ENCODE measurements at regions not wholly inside any gene's neighbourhood (a gene's known extent, or its start where the extent isn't known, plus 50 kb on each side); places are given as distances from the start of the nearest gene placed in this dataset.

GRCh38 chr3:184643442-184643841, 68.4 kb downstream of the MAGEF1 start:
- Histone ChIP-seq H3K27me3 (ENCODE audit: control insufficient read depth, insufficient read depth, low read length) (no peaks in the 10 kb centered on the region), H3K4me3 (ENCODE audit: low read length) (no peak overlapping the region), H3K4me1 (ENCODE audit: control insufficient read depth, insufficient read depth, low read length) (no peaks in the 10 kb centered on the region)

GRCh38 chr3:184642631-184643285, 69.1 kb downstream of the MAGEF1 start:
- Histone ChIP-seq H3K4me2 (ENCODE audit: low read length) (no peak overlapping the region), H3K27me3 (ENCODE audit: control insufficient read depth, insufficient read depth, low read length) (no peaks in the 10 kb centered on the region), H3K9me3 (replicated peaks; ENCODE audit: low read length) (no peaks in the 10 kb centered on the region), H3K9ac (ENCODE audit: low read depth, low read length) (no peak overlapping the region), H3K4me1 (ENCODE audit: control insufficient read depth, insufficient read depth, low read length) (no peaks in the 10 kb centered on the region), H3K4me3 (ENCODE audit: low read length) (no peak overlapping the region), H3K36me3 (ENCODE audit: insufficient read depth, low read length) (no peaks in the 10 kb centered on the region)

More at GRCh38 chr3:184643442-184643841, 68.4 kb downstream of the MAGEF1 start:
- Histone ChIP-seq H3K9me3 (replicated peaks; ENCODE audit: low read length) (no peaks in the 10 kb centered on the region), H3K9ac (ENCODE audit: low read depth, low read length) (no peak overlapping the region), H3K4me2 (ENCODE audit: low read length) (no peak overlapping the region), H3K36me3 (ENCODE audit: insufficient read depth, low read length) (no peaks in the 10 kb centered on the region)

DNA sequence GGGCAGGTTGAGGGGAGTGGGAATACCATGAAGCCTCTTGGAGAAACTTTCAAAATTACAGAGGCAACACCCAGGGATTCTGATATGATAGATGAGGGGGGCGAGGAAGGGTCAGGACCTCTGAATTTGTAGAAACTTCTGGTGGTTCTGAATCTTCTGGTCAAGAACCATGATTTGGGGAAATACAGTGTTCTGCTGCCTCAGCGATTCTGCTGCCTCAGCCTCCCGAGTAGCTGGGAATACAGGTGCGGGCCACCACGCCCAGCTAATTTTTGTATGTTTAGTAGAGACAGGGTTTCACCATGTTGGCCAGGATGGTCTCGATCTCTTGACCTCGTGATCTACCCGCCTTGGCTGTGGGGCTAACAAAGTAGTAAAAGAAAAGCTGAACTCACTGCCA, 70.4 kb downstream of the MAGEF1 start:
- no peaks in the 10 kb centered on the region for H3K9me3 ChIP-seq (replicated peaks; ENCODE audit: low read length)

GRCh38 chr3:184639351-184639750, 72.5 kb downstream of the MAGEF1 start:
- Histone ChIP-seq H3K4me1 (ENCODE audit: control insufficient read depth, insufficient read depth, low read length) (peaks cover 5% of the 10 kb centered on the region), H3K27me3 (ENCODE audit: control insufficient read depth, insufficient read depth, low read length) (peaks cover 5% of the 10 kb centered on the region)

More for the DNA sequence above, 70.4 kb downstream of the MAGEF1 start:
- no peaks in the 10 kb centered on the region for H3K27me3 ChIP-seq (ENCODE audit: control insufficient read depth, insufficient read depth, low read length)
- H3K36me3 ChIP-seq (ENCODE audit: insufficient read depth, low read length), result no peaks in the 10 kb centered on the region
- H3K4me1 ChIP-seq (ENCODE audit: control insufficient read depth, insufficient read depth, low read length), result peaks cover 5% of the 10 kb centered on the region
- no peak overlapping the region for H3K4me3 ChIP-seq (ENCODE audit: low read length)
- H3K4me2 ChIP-seq (ENCODE audit: low read length), result no peak overlapping the region
- H3K9ac ChIP-seq (ENCODE audit: low read depth, low read length), result no peak overlapping the region

GRCh38 chr3:184637705-184638104, 74.2 kb downstream of the MAGEF1 start:
- no peak overlapping the region for H3K9ac ChIP-seq (ENCODE audit: low read depth, low read length)
- no peaks in the 10 kb centered on the region for H3K36me3 ChIP-seq (ENCODE audit: insufficient read depth, low read length)
- H3K4me2 ChIP-seq (ENCODE audit: low read length), result no peak overlapping the region
- H3K9me3 ChIP-seq (replicated peaks; ENCODE audit: low read length), result no peaks in the 10 kb centered on the region
- peaks cover 5% of the 10 kb centered on the region for H3K4me1 ChIP-seq (ENCODE audit: control insufficient read depth, insufficient read depth, low read length)
- no peak overlapping the region for H3K4me3 ChIP-seq (ENCODE audit: low read length)
- peaks cover 8% of the 10 kb centered on the region for H3K27me3 ChIP-seq (ENCODE audit: control insufficient read depth, insufficient read depth, low read length)

More at GRCh38 chr3:184639351-184639750, 72.5 kb downstream of the MAGEF1 start:
- H3K36me3 ChIP-seq (ENCODE audit: insufficient read depth, low read length), result no peaks in the 10 kb centered on the region
- no peak overlapping the region for H3K4me3 ChIP-seq (ENCODE audit: low read length)
- H3K4me2 ChIP-seq (ENCODE audit: low read length), result no peak overlapping the region
- no peaks in the 10 kb centered on the region for H3K9me3 ChIP-seq (replicated peaks; ENCODE audit: low read length)
- H3K9ac ChIP-seq (ENCODE audit: low read depth, low read length), result no peak overlapping the region

- Histone ChIP-seq H3K4me3 (ENCODE audit: low read length) (no peak overlapping the region), H3K9ac (ENCODE audit: low read depth, low read length) (no peak overlapping the region), H3K27me3 (ENCODE audit: control insufficient read depth, insufficient read depth, low read length) (peaks cover 9% of the 10 kb centered on the region), H3K4me2 (ENCODE audit: low read length) (peak overlapping the region; percentile 18), H3K4me1 (ENCODE audit: control insufficient read depth, insufficient read depth, low read length) (peaks cover 5% of the 10 kb centered on the region), H3K9me3 (replicated peaks; ENCODE audit: low read length) (no peaks in the 10 kb centered on the region), H3K36me3 (ENCODE audit: insufficient read depth, low read length) (no peaks in the 10 kb centered on the region)
These were observed 75.0 kb downstream of the MAGEF1 start for GRCh38 chr3:184636741-184637316.

DNA sequence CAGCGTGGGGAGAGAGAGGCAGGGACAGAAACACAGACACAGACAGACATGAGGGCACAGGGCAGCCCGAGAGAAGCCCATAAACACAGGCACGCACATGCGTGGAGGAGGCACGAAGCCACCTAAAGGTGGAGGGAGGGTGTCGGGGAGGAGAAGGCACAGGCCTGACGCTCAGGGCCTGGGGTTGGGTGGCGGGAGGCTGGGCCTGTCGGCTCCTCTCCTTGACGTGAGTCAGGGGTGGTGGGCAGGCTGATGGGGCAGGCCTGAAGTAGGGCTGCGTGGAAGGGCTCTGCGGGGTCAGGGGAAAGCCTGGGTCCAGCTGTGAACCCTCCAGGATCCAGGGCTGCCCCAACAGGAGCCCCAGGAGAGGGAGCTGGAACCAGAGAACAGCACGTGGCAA, 74.2 kb downstream of the EPHB3 start:
- peaks cover 9% of the 10 kb centered on the region for H3K27me3 ChIP-seq (ENCODE audit: control insufficient read depth, insufficient read depth, low read length)
- H3K4me2 ChIP-seq (ENCODE audit: low read length), result no peak overlapping the region
- no peak overlapping the region for H3K9ac ChIP-seq (ENCODE audit: low read depth, low read length)
- no peaks in the 10 kb centered on the region for H3K36me3 ChIP-seq (ENCODE audit: insufficient read depth, low read length)
- no peaks in the 10 kb centered on the region for H3K9me3 ChIP-seq (replicated peaks; ENCODE audit: low read length)
- no peak overlapping the region for H3K4me3 ChIP-seq (ENCODE audit: low read length)
- peaks cover 5% of the 10 kb centered on the region for H3K4me1 ChIP-seq (ENCODE audit: control insufficient read depth, insufficient read depth, low read length)

GRCh38 chr3:184635126-184635525, 73.5 kb downstream of the EPHB3 start:
- Histone ChIP-seq H3K36me3 (ENCODE audit: insufficient read depth, low read length) (no peaks in the 10 kb centered on the region), H3K9me3 (replicated peaks; ENCODE audit: low read length) (no peaks in the 10 kb centered on the region), H3K9ac (ENCODE audit: low read depth, low read length) (no peak overlapping the region), H3K27me3 (ENCODE audit: control insufficient read depth, insufficient read depth, low read length) (peaks cover 9% of the 10 kb centered on the region), H3K4me2 (ENCODE audit: low read length) (no peak overlapping the region), H3K4me1 (ENCODE audit: control insufficient read depth, insufficient read depth, low read length) (peaks cover 5% of the 10 kb centered on the region), H3K4me3 (ENCODE audit: low read length) (no peak overlapping the region)

- peaks cover 14% of the 10 kb centered on the region for H3K27me3 ChIP-seq (ENCODE audit: control insufficient read depth, insufficient read depth, low read length)
- H3K4me1 ChIP-seq (ENCODE audit: control insufficient read depth, insufficient read depth, low read length), result peaks cover 5% of the 10 kb centered on the region
- no peaks in the 10 kb centered on the region for H3K9me3 ChIP-seq (replicated peaks; ENCODE audit: low read length)
- no peak overlapping the region for H3K4me3 ChIP-seq (ENCODE audit: low read length)
- H3K9ac ChIP-seq (ENCODE audit: low read depth, low read length), result no peak overlapping the region
- no peak overlapping the region for H3K4me2 ChIP-seq (ENCODE audit: low read length)
- no peaks in the 10 kb centered on the region for H3K36me3 ChIP-seq (ENCODE audit: insufficient read depth, low read length)
These were observed 71.6 kb downstream of the EPHB3 start for GRCh38 chr3:184633237-184633579.

- Histone ChIP-seq H3K4me3 (ENCODE audit: low read length) (no peak overlapping the region), H3K27me3 (ENCODE audit: control insufficient read depth, insufficient read depth, low read length) (peaks cover 14% of the 10 kb centered on the region), H3K9me3 (replicated peaks; ENCODE audit: low read length) (no peaks in the 10 kb centered on the region), H3K9ac (ENCODE audit: low read depth, low read length) (no peak overlapping the region), H3K4me1 (ENCODE audit: control insufficient read depth, insufficient read depth, low read length) (peaks cover 5% of the 10 kb centered on the region), H3K4me2 (ENCODE audit: low read length) (no peak overlapping the region), H3K36me3 (ENCODE audit: insufficient read depth, low read length) (no peaks in the 10 kb centered on the region)
These were observed 71.1 kb downstream of the EPHB3 start for GRCh38 chr3:184632551-184633236.
